Liver (tissue), 8 donors: ENCODE measurements at regions not wholly inside any gene's neighbourhood (a gene's known extent, or its start where the extent isn't known, plus 50 kb on each side); places are given as distances from the start of the nearest gene placed in this dataset.

Experiments
- DNase-seq: peaks from one replicate; pipeline ENCODE4 v3.0.0-alpha.2; 2017; ENCODE audit warnings: low spot score
- H3K27ac ChIP-seq, 2 donors: one replicate each; pipeline ENCODE4 v1.7.0; 2013; ENCODE audit warnings: inconsistent platforms in 2 of 2, low read length in 2 of 2, control low read depth in 1 of 2, low read depth in 1 of 2, mild to moderate bottlenecking in 1 of 2
- H3K27me3 ChIP-seq, 4 donors: one replicate each; pipeline versions ENCODE4 v1.6.1 to v1.7.0; 2013; ENCODE audit warnings: low read length in 3 of 4, inconsistent platforms in 1 of 4, mild to moderate bottlenecking in 1 of 4, moderate library complexity in 1 of 4; ENCODE audit not compliant: control insufficient read depth in 4 of 4, insufficient read depth in 4 of 4
- H3K36me3 ChIP-seq, 4 donors: one replicate each; pipeline versions ENCODE4 v1.6.1 to v1.7.0; 2013; ENCODE audit warnings: low read length in 3 of 4, mild to moderate bottlenecking in 3 of 4, low read depth in 1 of 4, moderate library complexity in 1 of 4; ENCODE audit not compliant: control insufficient read depth in 4 of 4, insufficient read depth in 3 of 4
- H3K4me1 ChIP-seq, 4 donors: one replicate each; pipeline versions ENCODE4 v1.6.1 to v1.7.0; 2013; ENCODE audit warnings: low read length in 3 of 4, mild to moderate bottlenecking in 3 of 4, moderate library complexity in 1 of 4; ENCODE audit not compliant: control insufficient read depth in 4 of 4, insufficient read depth in 4 of 4
- H3K4me3 ChIP-seq, 3 donors: one replicate each; pipeline versions ENCODE4 v1.6.1 to v1.7.0; 2013; ENCODE audit warnings: low read length in 3 of 3, control low read depth in 1 of 3, low read depth in 1 of 3, mild to moderate bottlenecking in 1 of 3
- H3K9ac ChIP-seq, 2 donors: one replicate each; pipeline ENCODE4 v1.7.0; 2013; ENCODE audit warnings: low read length in 2 of 2, mild to moderate bottlenecking in 2 of 2, moderate library complexity in 2 of 2, control low read depth in 1 of 2, low read depth in 1 of 2
- H3K9me3 ChIP-seq, 4 donors: one replicate each; pipeline versions ENCODE4 v1.6.1 to v1.7.0; 2013; ENCODE audit warnings: low read length in 3 of 4; ENCODE audit not compliant: control insufficient read depth in 4 of 4
- ATF3 ChIP-seq: IDR thresholded peaks from 2 replicates; pipeline ENCODE4 v1.6.1; 2016; ENCODE audit warnings: antibody characterized with exemption
- EGR1 ChIP-seq, 2 donors: IDR thresholded peaks; 2 replicates each; pipeline ENCODE4 v1.6.1; 2016 to 2018; ENCODE audit warnings: antibody characterized with exemption in 2 of 2, low read depth in 2 of 2
- FOXA1 ChIP-seq: IDR thresholded peaks from 2 replicates; pipeline ENCODE4 v1.6.1; 2016; ENCODE audit warnings: antibody characterized with exemption
- FOXA2 ChIP-seq: IDR thresholded peaks from 2 replicates; pipeline ENCODE4 v1.6.1; 2016; ENCODE audit warnings: antibody characterized with exemption
- GABPA ChIP-seq, 2 donors: IDR thresholded peaks in 1 of 2; conservative IDR thresholded peaks in 1 of 2; 2 replicates each; pipeline ENCODE4 v1.6.1; 2016; ENCODE audit warnings: antibody characterized with exemption in 2 of 2, mild to moderate bottlenecking in 1 of 2, moderate library complexity in 1 of 2
- HNF4A ChIP-seq, 2 donors: conservative IDR thresholded peaks; 2 replicates each; pipeline ENCODE4 v1.6.1; 2016; ENCODE audit warnings: antibody characterized with exemption in 2 of 2, mild to moderate bottlenecking in 2 of 2
- HNF4G ChIP-seq: IDR thresholded peaks from 2 replicates; pipeline ENCODE4 v1.6.1; 2016; ENCODE audit warnings: antibody characterized with exemption
- JUND ChIP-seq, 2 donors: IDR thresholded peaks; 2 replicates each; pipeline ENCODE4 v1.6.1; 2016; ENCODE audit warnings: antibody characterized with exemption in 2 of 2
- NR2F2 ChIP-seq: IDR thresholded peaks from 2 replicates; pipeline ENCODE4 v1.6.1; 2016; ENCODE audit warnings: antibody characterized with exemption
- RAD21 ChIP-seq, 2 donors: IDR thresholded peaks; 2 replicates each; pipeline ENCODE4 v1.6.1; 2016; ENCODE audit warnings: antibody characterized with exemption in 2 of 2, mild to moderate bottlenecking in 2 of 2
- RXRA ChIP-seq, 2 donors: IDR thresholded peaks; 2 replicates each; pipeline ENCODE4 v1.6.1; 2017 to 2018; ENCODE audit warnings: antibody characterized with exemption in 2 of 2, mild to moderate bottlenecking in 1 of 2
- SP1 ChIP-seq: IDR thresholded peaks from 2 replicates; pipeline ENCODE4 v1.6.1; 2018; ENCODE audit warnings: antibody characterized with exemption, mild to moderate bottlenecking
- TAF1 ChIP-seq: conservative IDR thresholded peaks from 2 replicates; pipeline ENCODE4 v1.6.1; 2016; ENCODE audit warnings: antibody characterized with exemption, mild to moderate bottlenecking
- YY1 ChIP-seq: IDR thresholded peaks from 2 replicates; pipeline ENCODE4 v1.6.1; 2016; ENCODE audit warnings: antibody characterized with exemption, mild to moderate bottlenecking
- ZBTB33 ChIP-seq: IDR thresholded peaks from 2 replicates; pipeline ENCODE4 v1.6.1; 2016; ENCODE audit warnings: antibody characterized with exemption
- WGBS: extraction: QIAGEN DNeasy Blood & Tissue Kit; methylation state at CpG from one replicate; pipeline ENCODE4 v1.1.7; 2013; 5-methylcytosine and 5-hydroxymethylcytosine counted together
- TF ChIP-seq, protein P1 (sequence below): IDR thresholded peaks from 2 replicates; pipeline ENCODE4 v1.6.1; 2016; ENCODE audit warnings: antibody characterized with exemption
- TF ChIP-seq, protein P2 (sequence below): IDR thresholded peaks from 2 replicates; pipeline ENCODE4 v1.6.1; 2016; ENCODE audit warnings: antibody characterized with exemption, mild to moderate bottlenecking
- TF ChIP-seq, protein P3 (sequence below): fragments of 150-350 bp; IDR thresholded peaks from 2 replicates; pipeline ENCODE4 v1.5.1; 2017; ENCODE audit warnings: improper control_type of control experiment, low read depth, low read length; ENCODE audit not compliant: missing input control
- donor health status: healthy.
- donor health status: healthy.
- donor health status: healthy.
- donor health status: healthy.
- donor health status: healthy.

DNA sequence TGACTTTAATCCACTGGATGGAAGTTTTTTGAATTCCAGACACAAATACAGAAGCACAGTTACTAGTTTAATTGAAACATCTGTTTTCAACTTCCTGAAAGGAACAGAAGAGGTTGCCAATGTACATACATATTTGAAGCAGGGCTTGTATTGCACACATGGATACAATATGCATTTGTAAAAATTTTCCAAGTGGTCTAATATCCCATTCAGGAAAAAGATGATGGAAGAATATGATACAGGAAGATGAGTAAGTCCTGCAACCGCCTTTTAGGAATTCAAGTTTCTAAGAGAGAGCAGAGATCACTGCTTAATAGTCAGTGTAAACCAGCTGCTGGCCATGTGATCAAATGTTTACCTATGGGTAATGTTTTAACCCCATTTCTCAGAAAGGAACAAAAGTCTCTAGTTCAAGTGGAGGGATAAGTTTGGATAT is 265.4 kb downstream of the TRIB2 start:
- Histone ChIP-seq H3K27ac (no peak overlapping the region), H3K9me3 (no peaks in the 10 kb centered on the region), H3K4me1 (no peaks in the 10 kb centered on the region), H3K4me3 (no peak overlapping the region), H3K9ac (no peak overlapping the region), H3K27me3 (no peaks in the 10 kb centered on the region), H3K36me3 (no peaks in the 10 kb centered on the region)
- WGBS: 49% methylated on average over 1 of the region's 1 CpG
- no peak for TF ChIP-seq TAF1
- TF ChIP-seq HNF4A (conservative IDR thresholded peaks at IDR 0.05): peak in 1 of 2 donors; percentile 48
- DNase-seq: no peak

DNA sequence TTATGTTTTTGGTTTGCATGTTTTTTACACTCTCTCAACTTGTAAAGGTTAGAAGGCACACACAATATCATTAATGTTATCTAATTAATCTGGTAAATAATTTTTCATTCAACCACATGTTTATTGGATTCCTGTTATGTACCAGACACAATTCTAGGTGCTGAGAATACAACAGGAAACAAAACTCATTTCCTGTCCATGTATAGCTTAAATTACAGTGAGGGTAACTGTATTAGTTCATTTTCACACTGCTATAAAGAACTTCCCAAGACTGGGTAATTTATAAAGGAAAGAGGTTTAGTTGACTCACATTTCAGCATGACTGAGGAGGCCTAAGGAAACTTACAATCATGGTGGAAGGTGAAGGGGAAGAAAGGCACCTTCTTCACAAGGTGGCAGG is 270.5 kb downstream of the TRIB2 start:
- H3K27ac ChIP-seq: no peak overlapping the region
- no peak for DNase-seq
- no peak overlapping the region for H3K9ac ChIP-seq
- no peaks in the 10 kb centered on the region for H3K9me3 ChIP-seq
- no peak overlapping the region for H3K4me3 ChIP-seq
- no peaks in the 10 kb centered on the region for H3K36me3 ChIP-seq
- no peaks in the 10 kb centered on the region for H3K4me1 ChIP-seq
- H3K27me3 ChIP-seq: no peaks in the 10 kb centered on the region
- TF ChIP-seq ZBTB33 (no peak), HNF4A (conservative IDR thresholded peaks at IDR 0.05) (no peak), JUND (IDR thresholded peaks at IDR 0.05) (no peak), NR2F2 (no peak), SP1 (no peak), EGR1 (IDR thresholded peaks at IDR 0.05; ENCODE audit: low read depth in 2 of 2) (no peak), GABPA (IDR thresholded peaks at IDR 0.05 in 1 of 2, conservative IDR thresholded peaks at IDR 0.05 in 1 of 2) (no peak), FOXA1 (no peak), RAD21 (IDR thresholded peaks at IDR 0.05) (no peak), ATF3 (no peak), HNF4G (no peak), FOXA2 (no peak), YY1 (no peak), RXRA (IDR thresholded peaks at IDR 0.05) (no peak), TAF1 (no peak)
- TF ChIP-seq, protein P1, sequence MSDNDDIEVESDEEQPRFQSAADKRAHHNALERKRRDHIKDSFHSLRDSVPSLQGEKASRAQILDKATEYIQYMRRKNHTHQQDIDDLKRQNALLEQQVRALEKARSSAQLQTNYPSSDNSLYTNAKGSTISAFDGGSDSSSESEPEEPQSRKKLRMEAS: no peak
- TF ChIP-seq, protein P2, sequence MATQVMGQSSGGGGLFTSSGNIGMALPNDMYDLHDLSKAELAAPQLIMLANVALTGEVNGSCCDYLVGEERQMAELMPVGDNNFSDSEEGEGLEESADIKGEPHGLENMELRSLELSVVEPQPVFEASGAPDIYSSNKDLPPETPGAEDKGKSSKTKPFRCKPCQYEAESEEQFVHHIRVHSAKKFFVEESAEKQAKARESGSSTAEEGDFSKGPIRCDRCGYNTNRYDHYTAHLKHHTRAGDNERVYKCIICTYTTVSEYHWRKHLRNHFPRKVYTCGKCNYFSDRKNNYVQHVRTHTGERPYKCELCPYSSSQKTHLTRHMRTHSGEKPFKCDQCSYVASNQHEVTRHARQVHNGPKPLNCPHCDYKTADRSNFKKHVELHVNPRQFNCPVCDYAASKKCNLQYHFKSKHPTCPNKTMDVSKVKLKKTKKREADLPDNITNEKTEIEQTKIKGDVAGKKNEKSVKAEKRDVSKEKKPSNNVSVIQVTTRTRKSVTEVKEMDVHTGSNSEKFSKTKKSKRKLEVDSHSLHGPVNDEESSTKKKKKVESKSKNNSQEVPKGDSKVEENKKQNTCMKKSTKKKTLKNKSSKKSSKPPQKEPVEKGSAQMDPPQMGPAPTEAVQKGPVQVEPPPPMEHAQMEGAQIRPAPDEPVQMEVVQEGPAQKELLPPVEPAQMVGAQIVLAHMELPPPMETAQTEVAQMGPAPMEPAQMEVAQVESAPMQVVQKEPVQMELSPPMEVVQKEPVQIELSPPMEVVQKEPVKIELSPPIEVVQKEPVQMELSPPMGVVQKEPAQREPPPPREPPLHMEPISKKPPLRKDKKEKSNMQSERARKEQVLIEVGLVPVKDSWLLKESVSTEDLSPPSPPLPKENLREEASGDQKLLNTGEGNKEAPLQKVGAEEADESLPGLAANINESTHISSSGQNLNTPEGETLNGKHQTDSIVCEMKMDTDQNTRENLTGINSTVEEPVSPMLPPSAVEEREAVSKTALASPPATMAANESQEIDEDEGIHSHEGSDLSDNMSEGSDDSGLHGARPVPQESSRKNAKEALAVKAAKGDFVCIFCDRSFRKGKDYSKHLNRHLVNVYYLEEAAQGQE: no peak
- TF ChIP-seq, protein P3, sequence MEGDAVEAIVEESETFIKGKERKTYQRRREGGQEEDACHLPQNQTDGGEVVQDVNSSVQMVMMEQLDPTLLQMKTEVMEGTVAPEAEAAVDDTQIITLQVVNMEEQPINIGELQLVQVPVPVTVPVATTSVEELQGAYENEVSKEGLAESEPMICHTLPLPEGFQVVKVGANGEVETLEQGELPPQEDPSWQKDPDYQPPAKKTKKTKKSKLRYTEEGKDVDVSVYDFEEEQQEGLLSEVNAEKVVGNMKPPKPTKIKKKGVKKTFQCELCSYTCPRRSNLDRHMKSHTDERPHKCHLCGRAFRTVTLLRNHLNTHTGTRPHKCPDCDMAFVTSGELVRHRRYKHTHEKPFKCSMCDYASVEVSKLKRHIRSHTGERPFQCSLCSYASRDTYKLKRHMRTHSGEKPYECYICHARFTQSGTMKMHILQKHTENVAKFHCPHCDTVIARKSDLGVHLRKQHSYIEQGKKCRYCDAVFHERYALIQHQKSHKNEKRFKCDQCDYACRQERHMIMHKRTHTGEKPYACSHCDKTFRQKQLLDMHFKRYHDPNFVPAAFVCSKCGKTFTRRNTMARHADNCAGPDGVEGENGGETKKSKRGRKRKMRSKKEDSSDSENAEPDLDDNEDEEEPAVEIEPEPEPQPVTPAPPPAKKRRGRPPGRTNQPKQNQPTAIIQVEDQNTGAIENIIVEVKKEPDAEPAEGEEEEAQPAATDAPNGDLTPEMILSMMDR: no peak
